ENCODE measurements at regions not wholly inside any gene's neighbourhood (a gene's known extent, or its start where the extent isn't known, plus 50 kb on each side); places are given as distances from the start of the nearest gene placed in this dataset.

DNA sequence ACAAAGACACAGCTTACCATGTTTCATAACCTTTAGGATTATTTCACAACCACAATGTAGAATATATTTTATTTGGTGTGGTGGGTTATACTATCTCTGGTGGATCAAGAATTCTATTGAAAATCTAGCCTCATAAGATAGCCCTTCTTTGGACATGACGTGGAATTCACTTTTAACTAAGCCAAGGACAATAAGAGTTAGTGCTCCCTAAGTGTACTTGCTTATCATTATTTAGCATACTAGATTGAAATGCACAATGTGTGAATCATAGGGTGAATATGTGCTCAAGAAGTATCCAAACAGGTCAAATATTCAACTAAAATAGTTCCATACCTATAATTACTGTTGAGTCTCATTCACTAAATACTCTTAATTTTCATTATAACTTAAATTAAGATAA lies 1179.5 kb upstream of the GOT2 start:
- TF ChIP-seq FOSL1 (tag; conservative IDR thresholded peaks at IDR 0.05) = no peak
- no peak for TF ChIP-seq KLF16 (IDR thresholded peaks at IDR 0.05)
- no peak for TF ChIP-seq NFE2L1 (tag; IDR thresholded peaks at IDR 0.05; ENCODE audit: borderline replicate concordance, low read depth)
